Left ventricle myocardium inferior (tissue), 1 donor: ENCODE measurements at regions not wholly inside any gene's neighbourhood (a gene's known extent, or its start where the extent isn't known, plus 50 kb on each side); places are given as distances from the start of the nearest gene placed in this dataset.

ENCODE experiments used
- DNase-seq: peaks from one replicate; pipeline ENCODE4 v3.0.0-alpha.2; 2020
- H3K27ac ChIP-seq: fragments of 200-600 bp; replicated peaks from 2 replicates; pipeline ENCODE4 v1.8.0; 2021
- H3K27me3 ChIP-seq: fragments of 200-600 bp; 2 replicates; pipeline ENCODE4 v1.8.0; 2021; ENCODE audit warnings: low read depth
- H3K36me3 ChIP-seq: fragments of 200-600 bp; 2 replicates; pipeline ENCODE4 v1.8.0; 2021
- H3K4me1 ChIP-seq: fragments of 200-600 bp; 2 replicates; pipeline ENCODE4 v1.8.0; 2021
- H3K4me3 ChIP-seq: fragments of 200-600 bp; 2 replicates; pipeline ENCODE4 v1.8.0; 2021; ENCODE audit warnings: mild to moderate bottlenecking, moderate library complexity
- H3K9me3 ChIP-seq: fragments of 200-600 bp; replicated peaks from 2 replicates; pipeline ENCODE4 v1.8.0; 2021
- intact Hi-C: fragments of 100-400 bp; cut with micrococcal nuclease; formaldehyde crosslinking; loops from one replicate; pipeline ENCODE4 v1.11.0; 2022
- TF ChIP-seq, protein P1 (sequence below): fragments of 200-600 bp; IDR thresholded peaks from 2 replicates; pipeline ENCODE4 v1.8.0; 2021; ENCODE audit warnings: antibody characterized with exemption, mild to moderate bottlenecking, borderline replicate concordance
- donor health status: DM: no; HTN: yes; CAD: no; lungs with severe emphysema.

DNA sequence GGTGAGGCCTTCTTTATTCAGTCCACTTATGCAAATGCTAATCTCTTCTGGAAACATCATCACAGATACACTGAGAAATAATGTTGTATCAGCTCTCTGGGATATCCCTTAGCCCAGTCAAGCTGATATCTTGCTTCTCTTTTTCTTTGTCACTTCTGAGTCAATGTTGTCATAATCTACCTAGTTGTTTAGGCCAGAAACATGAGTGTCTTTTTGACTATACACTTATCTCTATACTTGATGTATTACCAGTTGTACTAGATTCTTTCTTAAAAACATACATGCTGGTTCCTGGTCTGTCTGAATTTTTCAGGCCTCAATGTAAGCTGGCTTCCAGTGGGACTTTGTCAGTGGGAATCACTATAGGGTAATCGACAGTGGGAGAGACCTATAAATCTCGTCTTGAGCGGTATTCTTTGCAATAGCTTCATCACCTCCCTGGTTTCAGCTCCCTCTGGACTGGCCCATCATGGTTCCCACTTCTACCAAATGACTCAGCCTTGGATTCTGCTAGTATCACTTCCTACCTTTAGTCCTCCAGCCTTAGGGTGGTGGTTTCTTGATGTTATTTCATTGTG, 135.2 kb upstream of the CYYR1 start:
- H3K9me3 ChIP-seq: no peaks in the 10 kb centered on the region
- H3K4me3 ChIP-seq: no peak overlapping the region
- no peak overlapping the region for H3K27ac ChIP-seq
- DNase-seq: no peak
- no peaks in the 10 kb centered on the region for H3K36me3 ChIP-seq
- H3K4me1 ChIP-seq: no peaks in the 10 kb centered on the region
- no peaks in the 10 kb centered on the region for H3K27me3 ChIP-seq
- intact Hi-C loops: no loop called here
- TF ChIP-seq, protein P1, sequence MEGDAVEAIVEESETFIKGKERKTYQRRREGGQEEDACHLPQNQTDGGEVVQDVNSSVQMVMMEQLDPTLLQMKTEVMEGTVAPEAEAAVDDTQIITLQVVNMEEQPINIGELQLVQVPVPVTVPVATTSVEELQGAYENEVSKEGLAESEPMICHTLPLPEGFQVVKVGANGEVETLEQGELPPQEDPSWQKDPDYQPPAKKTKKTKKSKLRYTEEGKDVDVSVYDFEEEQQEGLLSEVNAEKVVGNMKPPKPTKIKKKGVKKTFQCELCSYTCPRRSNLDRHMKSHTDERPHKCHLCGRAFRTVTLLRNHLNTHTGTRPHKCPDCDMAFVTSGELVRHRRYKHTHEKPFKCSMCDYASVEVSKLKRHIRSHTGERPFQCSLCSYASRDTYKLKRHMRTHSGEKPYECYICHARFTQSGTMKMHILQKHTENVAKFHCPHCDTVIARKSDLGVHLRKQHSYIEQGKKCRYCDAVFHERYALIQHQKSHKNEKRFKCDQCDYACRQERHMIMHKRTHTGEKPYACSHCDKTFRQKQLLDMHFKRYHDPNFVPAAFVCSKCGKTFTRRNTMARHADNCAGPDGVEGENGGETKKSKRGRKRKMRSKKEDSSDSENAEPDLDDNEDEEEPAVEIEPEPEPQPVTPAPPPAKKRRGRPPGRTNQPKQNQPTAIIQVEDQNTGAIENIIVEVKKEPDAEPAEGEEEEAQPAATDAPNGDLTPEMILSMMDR: no peak

DNA sequence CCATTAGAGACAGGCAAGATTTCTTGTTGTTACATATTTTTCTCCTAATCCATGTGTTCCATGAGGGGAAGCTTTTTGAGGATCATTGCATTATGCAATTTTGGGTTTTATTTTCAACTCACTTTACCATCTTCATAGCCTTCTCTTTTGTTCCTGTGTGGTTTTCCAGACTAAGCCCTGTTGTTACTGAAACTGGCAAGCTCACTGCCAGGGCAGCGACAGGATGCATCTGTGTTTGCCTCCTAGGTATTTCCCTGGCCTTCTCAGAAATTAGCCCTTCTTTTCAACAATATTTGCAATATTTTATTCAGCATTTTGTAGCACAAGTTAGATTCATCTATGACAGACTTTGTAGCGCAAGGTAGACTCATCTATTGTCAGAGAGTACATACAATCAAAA, 134.2 kb upstream of the CYYR1 start:
- no peak for DNase-seq
- no peak overlapping the region for H3K27ac ChIP-seq
- H3K27me3 ChIP-seq: no peaks in the 10 kb centered on the region
- H3K36me3 ChIP-seq: no peaks in the 10 kb centered on the region
- no peaks in the 10 kb centered on the region for H3K9me3 ChIP-seq
- TF ChIP-seq, protein P1: no peak
- intact Hi-C loops: no loop called here
- H3K4me1 ChIP-seq: no peaks in the 10 kb centered on the region
- H3K4me3 ChIP-seq: no peak overlapping the region

DNA sequence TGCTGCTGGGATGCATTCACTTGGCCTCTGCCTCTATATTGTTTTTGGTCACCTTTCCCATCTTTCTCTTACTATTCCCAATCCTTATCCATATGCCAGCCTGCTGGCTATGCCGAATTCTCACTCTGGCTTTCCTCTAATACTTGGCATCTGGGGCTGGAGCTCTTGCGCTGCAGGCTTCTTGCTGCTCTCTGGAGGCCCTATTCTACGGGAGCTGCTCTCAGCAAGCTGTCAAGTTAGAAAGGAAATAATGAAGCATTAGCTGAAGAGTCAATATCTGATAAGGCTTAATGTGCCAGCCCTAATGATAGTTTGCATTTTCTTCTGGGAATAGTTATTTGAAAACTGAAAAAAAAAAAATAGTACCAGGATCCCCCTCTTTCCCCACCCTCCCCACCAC, 125.3 kb upstream of the CYYR1 start:
- Histone ChIP-seq H3K36me3 (no peaks in the 10 kb centered on the region), H3K4me3 (no peak overlapping the region), H3K27ac (no peak overlapping the region), H3K4me1 (no peaks in the 10 kb centered on the region), H3K9me3 (no peaks in the 10 kb centered on the region), H3K27me3 (no peaks in the 10 kb centered on the region)
- DNase-seq: no peak
- intact Hi-C loops: no loop called here
- TF ChIP-seq, protein P1: no peak

DNA sequence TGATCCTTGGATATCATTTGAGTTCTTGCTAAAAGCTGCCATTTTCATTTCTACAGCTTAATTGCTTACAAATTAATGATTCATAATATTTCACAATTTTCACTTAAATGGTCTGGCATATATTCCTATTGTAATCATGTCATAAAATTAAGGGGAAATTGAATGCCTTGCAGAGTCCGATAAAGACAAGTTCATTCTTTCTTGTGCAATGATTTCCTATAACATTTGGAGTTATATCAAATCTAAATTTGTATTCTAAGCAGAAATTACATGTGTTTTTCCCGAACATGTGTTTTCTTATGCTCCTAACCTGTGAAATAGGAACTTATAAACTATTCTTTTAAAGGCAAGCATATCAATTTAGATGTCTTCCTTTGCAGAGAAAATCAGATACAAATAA, 118.3 kb upstream of the CYYR1 start:
- no peaks in the 10 kb centered on the region for H3K4me1 ChIP-seq
- TF ChIP-seq, protein P1: no peak
- H3K27ac ChIP-seq: no peak overlapping the region

DNA sequence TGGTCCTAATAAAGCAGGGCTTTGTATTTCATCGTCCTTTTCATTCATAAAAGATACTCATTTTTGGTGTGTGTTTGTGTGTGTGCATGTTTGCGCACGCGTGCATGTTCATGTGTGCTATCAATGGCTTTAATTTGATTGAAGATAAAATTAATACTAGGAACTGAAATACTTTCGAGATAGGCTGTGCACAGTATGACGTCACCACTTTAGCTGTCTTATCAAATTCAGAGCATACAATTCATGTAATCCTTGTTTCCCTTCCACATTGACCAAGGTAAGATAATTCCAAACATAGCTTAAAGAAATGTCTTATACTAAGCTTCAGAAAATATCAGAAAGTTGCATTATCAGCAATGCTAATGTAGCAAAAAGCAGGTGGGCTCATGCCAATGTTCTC, 113.6 kb upstream of the CYYR1 start:
- Histone ChIP-seq H3K27ac (no peak overlapping the region), H3K4me1 (no peaks in the 10 kb centered on the region), H3K9me3 (peaks cover 20% of the 10 kb centered on the region), H3K36me3 (no peaks in the 10 kb centered on the region), H3K27me3 (no peaks in the 10 kb centered on the region), H3K4me3 (no peak overlapping the region)
- DNase-seq: no peak
- intact Hi-C loops: no loop called here
- TF ChIP-seq, protein P1: no peak

More for the DNA sequence above, 118.3 kb upstream of the CYYR1 start:
- peaks cover 5% of the 10 kb centered on the region for H3K27me3 ChIP-seq
- DNase-seq: no peak
- peaks cover 20% of the 10 kb centered on the region for H3K9me3 ChIP-seq
- H3K36me3 ChIP-seq: no peaks in the 10 kb centered on the region
- H3K4me3 ChIP-seq: no peak overlapping the region
- intact Hi-C loops: no loop called here

DNA sequence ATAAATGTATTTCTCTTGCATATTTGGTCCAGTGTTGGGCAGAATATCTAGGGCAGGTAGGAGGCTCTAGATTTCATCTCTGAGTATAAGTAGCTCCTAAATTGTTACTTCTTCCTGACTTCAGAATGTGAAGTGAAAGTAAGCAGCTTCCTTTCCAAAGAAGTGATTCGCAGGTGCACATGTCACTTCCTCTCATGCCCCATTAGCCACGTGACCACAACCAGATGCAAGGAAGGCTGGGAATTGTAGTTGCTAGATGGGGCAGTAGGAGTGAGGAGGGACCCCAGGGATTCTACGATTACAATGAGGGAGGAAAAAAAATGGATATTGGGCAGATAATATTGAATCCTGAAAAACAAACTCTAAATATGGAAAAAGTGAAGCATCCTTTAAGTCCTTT, 113.2 kb upstream of the CYYR1 start:
- intact Hi-C loops: no loop called here
- Histone ChIP-seq H3K4me3 (no peak overlapping the region), H3K9me3 (peaks cover 20% of the 10 kb centered on the region), H3K4me1 (no peaks in the 10 kb centered on the region), H3K27me3 (no peaks in the 10 kb centered on the region), H3K36me3 (no peaks in the 10 kb centered on the region), H3K27ac (no peak overlapping the region)
- TF ChIP-seq, protein P1: no peak
- no peak for DNase-seq
